Stomach (tissue), 8 donors: ENCODE measurements at regions not wholly inside any gene's neighbourhood (a gene's known extent, or its start where the extent isn't known, plus 50 kb on each side); places are given as distances from the start of the nearest gene placed in this dataset.

Experiments used
- DNase-seq, 2 donors: peaks; one replicate each; pipeline versions ENCODE4 v3.0.0 to v3.0.0-alpha.2; 2013 to 2019
- H3K27ac ChIP-seq, 5 donors: fragments of 200-600 bp in 4 of 5; sonication (generic) in 4 of 5; one replicate each; pipeline ENCODE4 v1.5.1; 2013 to 2019; ENCODE audit warnings: mild to moderate bottlenecking in 1 of 5, moderate library complexity in 1 of 5
- H3K27me3 ChIP-seq, 3 donors: fragments of 200-600 bp; sonication (generic); one replicate each; pipeline ENCODE4 v1.5.1; 2017 to 2019; ENCODE audit warnings: mixed run types in 1 of 3
- H3K36me3 ChIP-seq, 4 donors: fragments of 200-600 bp; sonication (generic); 1 replicate in 3 of 4; 2 replicates in 1 of 4; pipeline ENCODE4 v1.5.1; 2016 to 2019
- H3K4me1 ChIP-seq, 4 donors: fragments of 200-600 bp; sonication (generic); one replicate each; pipeline ENCODE4 v1.5.1; 2016 to 2019
- H3K4me3 ChIP-seq, 4 donors: fragments of 200-600 bp; sonication (generic) in 3 of 4; one replicate each; pipeline ENCODE4 v1.5.1; 2016 to 2019; ENCODE audit warnings: mild to moderate bottlenecking in 1 of 4
- H3K9me3 ChIP-seq, 4 donors: fragments of 200-600 bp; sonication (generic); one replicate each; pipeline ENCODE4 v1.5.1; 2016 to 2019
- EP300 ChIP-seq: sonication (generic); formaldehyde crosslinking; IDR thresholded peaks from one replicate; pipeline ENCODE4 v1.6.1; 2017; ENCODE audit warnings: antibody characterized with exemption
- POLR2A ChIP-seq, 4 donors: fragments of 450-650 bp; IDR thresholded peaks; one replicate each; pipeline ENCODE4 v1.6.1; 2016; ENCODE audit warnings: antibody characterized with exemption in 4 of 4, control low read depth in 2 of 4, mild to moderate bottlenecking in 1 of 4, moderate library complexity in 1 of 4
- POLR2AphosphoS5 ChIP-seq, 3 donors: sonication (generic); formaldehyde crosslinking; IDR thresholded peaks; one replicate each; pipeline ENCODE4 v1.6.1; 2016; ENCODE audit warnings: antibody characterized with exemption in 3 of 3
- WGBS, 5 donors: extraction: QIAGEN DNeasy Blood & Tissue Kit in 3 of 5; methylation state at CpG; one replicate each; pipeline versions ENCODE4 v1.1.5 to v1.1.7; 2013 to 2018; 5-methylcytosine and 5-hydroxymethylcytosine counted together
- intact Hi-C: fragments of 100-400 bp; cut with DNase I; formaldehyde crosslinking; loops from one replicate; pipeline ENCODE4 v1.15.1; 2023; ENCODE audit warnings: low total_unique reads
- TF ChIP-seq, protein P1 (sequence below), 7 experiments: fragments of 450-650 bp in 4 of 7; fragments of 200-600 bp in 3 of 7; sonication (generic) in 3 of 7; IDR thresholded peaks; one replicate each; pipeline ENCODE4 v1.5.1; 2016 to 2019; ENCODE audit warnings: antibody characterized with exemption in 7 of 7, control low read depth in 2 of 7, mild to moderate bottlenecking in 1 of 7
- donor health status: healthy with polysubstance abuse.
- donor health status: Bipolar disorder and iron deficiency.
- donor health status: healthy.

DNA sequence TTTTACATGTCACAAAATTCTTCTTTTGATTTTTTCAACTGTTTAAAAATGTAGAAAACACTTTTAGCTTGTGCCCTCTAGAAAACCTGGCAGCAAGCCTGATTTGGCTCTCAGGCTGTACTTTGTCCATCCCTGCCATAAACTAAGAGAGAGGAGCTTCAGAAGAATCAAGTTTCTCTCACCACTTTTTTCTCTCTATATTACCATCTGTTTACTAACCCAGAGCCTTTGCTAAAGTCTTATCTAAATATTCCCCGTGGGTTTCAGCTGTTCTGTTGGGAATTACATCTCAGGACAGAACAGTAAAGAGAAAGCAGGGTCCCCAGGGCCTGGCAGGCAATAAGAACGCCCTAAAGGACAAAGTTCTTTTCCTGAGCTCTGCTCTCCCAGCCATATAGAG is 409.1 kb upstream of the CRIM1 start:
- peak in 1 of 2 donors; percentile 28 for DNase-seq
- Histone ChIP-seq H3K36me3 (no peaks in the 10 kb centered on the region), H3K27me3 (no peaks in the 10 kb centered on the region), H3K27ac (no peak overlapping the region), H3K4me3 (no peak overlapping the region), H3K4me1 (no peaks in the 10 kb centered on the region), H3K9me3 (no peaks in the 10 kb centered on the region)
- 22 to 33% (median 26%) methylated on average over 2 of the region's 2 CpGs for WGBS, 5 donors
- intact Hi-C loops, result no loop called here
- TF ChIP-seq, protein P1, sequence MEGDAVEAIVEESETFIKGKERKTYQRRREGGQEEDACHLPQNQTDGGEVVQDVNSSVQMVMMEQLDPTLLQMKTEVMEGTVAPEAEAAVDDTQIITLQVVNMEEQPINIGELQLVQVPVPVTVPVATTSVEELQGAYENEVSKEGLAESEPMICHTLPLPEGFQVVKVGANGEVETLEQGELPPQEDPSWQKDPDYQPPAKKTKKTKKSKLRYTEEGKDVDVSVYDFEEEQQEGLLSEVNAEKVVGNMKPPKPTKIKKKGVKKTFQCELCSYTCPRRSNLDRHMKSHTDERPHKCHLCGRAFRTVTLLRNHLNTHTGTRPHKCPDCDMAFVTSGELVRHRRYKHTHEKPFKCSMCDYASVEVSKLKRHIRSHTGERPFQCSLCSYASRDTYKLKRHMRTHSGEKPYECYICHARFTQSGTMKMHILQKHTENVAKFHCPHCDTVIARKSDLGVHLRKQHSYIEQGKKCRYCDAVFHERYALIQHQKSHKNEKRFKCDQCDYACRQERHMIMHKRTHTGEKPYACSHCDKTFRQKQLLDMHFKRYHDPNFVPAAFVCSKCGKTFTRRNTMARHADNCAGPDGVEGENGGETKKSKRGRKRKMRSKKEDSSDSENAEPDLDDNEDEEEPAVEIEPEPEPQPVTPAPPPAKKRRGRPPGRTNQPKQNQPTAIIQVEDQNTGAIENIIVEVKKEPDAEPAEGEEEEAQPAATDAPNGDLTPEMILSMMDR (IDR thresholded peaks at IDR 0.05), result no peak
- TF ChIP-seq POLR2AphosphoS5 (IDR thresholded peaks at IDR 0.05) (no peak), EP300 (no peak), POLR2A (IDR thresholded peaks at IDR 0.05) (no peak)

GRCh38 chr2:35938838-35939237 is 416.7 kb upstream of the CRIM1 start:
- H3K27ac ChIP-seq, result peak overlapping the region in 1 of 5 donors; percentile 18
- WGBS, 5 donors, result 54 to 75% (median 73%) methylated on average over 4 of the region's 4 CpGs
- DNase-seq, result peak in 1 of 2 donors; percentile 10
- no peaks in the 10 kb centered on the region for H3K9me3 ChIP-seq
- no peak overlapping the region for H3K4me3 ChIP-seq
- H3K27me3 ChIP-seq, result no peaks in the 10 kb centered on the region
- peaks cover 0 to 4% (median 0%) of the 10 kb centered on the region in 4 donors for H3K4me1 ChIP-seq
- TF ChIP-seq EP300 (no peak), POLR2AphosphoS5 (IDR thresholded peaks at IDR 0.05) (no peak), POLR2A (IDR thresholded peaks at IDR 0.05) (no peak)
- TF ChIP-seq, protein P1 (IDR thresholded peaks at IDR 0.05), result no peak
- H3K36me3 ChIP-seq, result no peaks in the 10 kb centered on the region
- intact Hi-C loops, result no loop called here

- intact Hi-C loops, result no loop called here
- no peak overlapping the region for H3K4me3 ChIP-seq
- no peaks in the 10 kb centered on the region for H3K36me3 ChIP-seq
- no peak for DNase-seq
- 28 to 65% (median 42%) methylated on average over 1 of the region's 1 CpG for WGBS, 5 donors
- no peak overlapping the region for H3K27ac ChIP-seq
- H3K9me3 ChIP-seq, result no peaks in the 10 kb centered on the region
- H3K4me1 ChIP-seq, result no peaks in the 10 kb centered on the region
- no peaks in the 10 kb centered on the region for H3K27me3 ChIP-seq
- TF ChIP-seq, protein P1 (IDR thresholded peaks at IDR 0.05), result no peak
- TF ChIP-seq POLR2A (IDR thresholded peaks at IDR 0.05) (no peak), POLR2AphosphoS5 (IDR thresholded peaks at IDR 0.05) (no peak), EP300 (no peak)
Measured at GRCh38 chr2:35933031-35933430, 422.5 kb upstream of the CRIM1 start.

DNA sequence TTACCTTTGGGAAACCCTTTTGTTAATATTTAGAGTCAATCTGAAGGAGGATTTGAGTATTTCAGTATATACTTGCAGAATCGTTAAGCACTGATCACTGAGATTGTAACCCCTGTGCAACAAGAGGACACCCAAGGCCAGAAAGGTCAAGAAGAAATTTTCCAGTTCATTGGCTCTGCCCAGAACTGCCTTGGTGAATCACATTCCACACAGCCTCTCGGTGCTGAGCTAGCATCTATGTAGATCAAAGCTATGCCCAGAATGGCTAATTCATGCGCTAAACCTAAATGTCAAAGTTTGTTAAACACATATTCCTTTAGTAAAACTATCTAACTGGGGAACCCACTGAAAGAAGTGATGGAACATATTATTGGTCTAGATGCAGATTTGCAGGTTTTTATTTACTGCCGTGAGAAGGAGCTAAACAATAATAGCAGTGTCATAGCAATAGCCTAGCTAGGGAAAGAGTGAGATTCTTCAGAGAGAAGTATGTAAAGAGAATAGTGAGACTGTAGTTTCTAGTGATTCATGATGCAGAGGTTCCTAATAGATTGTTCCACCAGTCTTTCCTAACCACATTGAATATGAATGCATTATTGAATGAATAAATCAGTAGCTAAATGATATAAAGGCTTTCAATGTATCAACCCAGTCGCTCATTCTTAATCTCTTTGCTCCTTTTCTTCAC is 423.2 kb upstream of the CRIM1 start:
- no peak overlapping the region for H3K27ac ChIP-seq
- no peaks in the 10 kb centered on the region for H3K36me3 ChIP-seq
- TF ChIP-seq, protein P1 (IDR thresholded peaks at IDR 0.05), result no peak
- TF ChIP-seq POLR2AphosphoS5 (IDR thresholded peaks at IDR 0.05) (no peak), EP300 (no peak), POLR2A (IDR thresholded peaks at IDR 0.05) (no peak)
- H3K27me3 ChIP-seq, result no peaks in the 10 kb centered on the region
- H3K4me3 ChIP-seq, result no peak overlapping the region
- H3K4me1 ChIP-seq, result no peaks in the 10 kb centered on the region
- intact Hi-C loops, result no loop called here
- DNase-seq, result no peak
- no peaks in the 10 kb centered on the region for H3K9me3 ChIP-seq
- 79 to 87% (median 83%) methylated on average over 5 of the region's 5 CpGs for WGBS, 5 donors
